H1 (cell line): ENCODE measurements at regions not wholly inside any gene's neighbourhood (a gene's known extent, or its start where the extent isn't known, plus 50 kb on each side); places are given as distances from the start of the nearest gene placed in this dataset.
A peak's percentile ranks its signal among the peaks of the same experiment; 100 is the strongest.

Source experiments
- CTCF ChIA-PET: fragments of 300-600 bp; sonication (Branson Sonifier 250); formaldehyde crosslinking; loops from one replicate; lab custom pipeline; 2021; ENCODE audit not compliant: partially characterized antibody; lab: Charles Lee
- POLR2A ChIA-PET: fragments of 300-600 bp; sonication (Branson Sonifier 250); formaldehyde crosslinking; loops from one replicate; lab custom pipeline; 2021; ENCODE audit warnings: inconsistent platforms; ENCODE audit not compliant: partially characterized antibody; lab: Charles Lee
- DNase-seq, 2 experiments: peaks; one replicate each; pipeline versions ENCODE4 v3.0.0 to v3.0.0-alpha.2; 2010 to 2022; ENCODE audit warnings: low spot score in 2 of 2, low read depth in 1 of 2, mixed read lengths in 1 of 2
- FAIRE-seq: peaks from 2 replicates; lab custom pipeline; 2011; peaks lifted over from hg19 to GRCh38; lab: Jason Lieb, UNC
- H2AFZ ChIP-seq: 2 replicates; pipeline ENCODE4 v1.8.1; 2012; ENCODE audit warnings: low read length, inconsistent platforms
- H2AK5ac ChIP-seq: 2 replicates; pipeline ENCODE4 v1.6.1; 2013; ENCODE audit warnings: low read depth, low read length
- H2BK120ac ChIP-seq: replicated peaks from 2 replicates; pipeline ENCODE3; 2013; ENCODE audit warnings: low read depth, low read length, inconsistent platforms
- H2BK12ac ChIP-seq: 2 replicates; pipeline ENCODE4 v1.6.1; 2013; ENCODE audit warnings: low read depth, low read length
- H2BK15ac ChIP-seq: 2 replicates; pipeline ENCODE4 v1.6.1; 2013; ENCODE audit warnings: low read length
- H2BK20ac ChIP-seq: 2 replicates; pipeline ENCODE4 v1.6.1; 2013; ENCODE audit warnings: low read length
- H2BK5ac ChIP-seq: 2 replicates; pipeline ENCODE4 v1.6.1; 2013; ENCODE audit warnings: low read depth, low read length
- H3K14ac ChIP-seq: 2 replicates; pipeline ENCODE4 v1.6.1; 2013; ENCODE audit warnings: inconsistent platforms; ENCODE audit not compliant: insufficient read length
- H3K18ac ChIP-seq: 2 replicates; pipeline ENCODE4 v1.6.1; 2013; ENCODE audit warnings: low read length; ENCODE audit errors: extremely low read depth
- H3K23ac ChIP-seq: 2 replicates; pipeline ENCODE4 v1.6.1; 2013; ENCODE audit warnings: inconsistent platforms; ENCODE audit not compliant: insufficient read length
- H3K23me2 ChIP-seq: 2 replicates; pipeline ENCODE4 v1.6.1; 2013; ENCODE audit warnings: low read depth, low read length
- H3K27ac ChIP-seq: 2 replicates; pipeline ENCODE4 v1.6.1; 2011; ENCODE audit warnings: low read depth, low read length, inconsistent platforms
- H3K27me3 ChIP-seq, 4 experiments: replicated peaks in 1 of 4; 1 replicate in 1 of 4; 2 replicates in 3 of 4; pipeline versions ENCODE4 v1.6.1 to v1.8.1; 2011 to 2013; ENCODE audit warnings: low read length in 3 of 4, mild to moderate bottlenecking in 3 of 4, inconsistent platforms in 2 of 4, mixed read lengths in 2 of 4, moderate library complexity in 1 of 4; ENCODE audit not compliant: control insufficient read depth in 3 of 4, insufficient read depth in 3 of 4; ENCODE audit errors: extremely low read depth in 1 of 4
- H3K36me3 ChIP-seq, 4 experiments: 2 replicates each; pipeline versions ENCODE4 v1.6.1 to v1.8.1; 2011 to 2013; ENCODE audit warnings: mild to moderate bottlenecking in 4 of 4, low read length in 3 of 4, moderate library complexity in 2 of 4, control low read depth in 1 of 4, inconsistent platforms in 1 of 4; ENCODE audit not compliant: insufficient read depth in 4 of 4, control insufficient read depth in 2 of 4
- H3K4ac ChIP-seq: replicated peaks from 2 replicates; pipeline ENCODE3; 2013; ENCODE audit warnings: low read length, low read depth, mixed read lengths, inconsistent platforms; ENCODE audit not compliant: insufficient read length
- H3K4me1 ChIP-seq, 4 experiments: replicated peaks in 1 of 4; 1 replicate in 1 of 4; 2 replicates in 3 of 4; pipeline versions ENCODE4 v1.6.1 to v1.8.1; 2011 to 2013; ENCODE audit warnings: low read length in 3 of 4, inconsistent platforms in 2 of 4, mixed read lengths in 1 of 4; ENCODE audit not compliant: insufficient read depth in 4 of 4, control insufficient read depth in 3 of 4
- H3K4me2 ChIP-seq, 2 experiments: 2 replicates each; pipeline versions ENCODE4 v1.6.1 to v1.8.1; 2011 to 2013; ENCODE audit warnings: low read depth in 2 of 2, low read length in 2 of 2, control low read depth in 1 of 2, inconsistent platforms in 1 of 2, mild to moderate bottlenecking in 1 of 2; ENCODE audit not compliant: insufficient read depth in 1 of 2
- H3K4me3 ChIP-seq, 4 experiments: fragments of 200-600, 300-600 bp in 1 of 4; sonication (generic), shearing (Covaris generic), sonication (Bioruptor Twin) in 1 of 4; 2 replicates each; pipeline versions ENCODE4 v1.5.1 to v1.8.1; 2011 to 2016; ENCODE audit warnings: low read length in 4 of 4, low read depth in 3 of 4, control low read depth in 2 of 4, inconsistent platforms in 2 of 4, mild to moderate bottlenecking in 2 of 4, mixed read lengths in 1 of 4, moderate library complexity in 1 of 4; ENCODE audit not compliant: insufficient read depth in 2 of 4; ENCODE audit errors: extremely low read depth in 1 of 4
- H3K56ac ChIP-seq: replicated peaks from 2 replicates; pipeline ENCODE3; 2013; ENCODE audit warnings: low read depth, mild to moderate bottlenecking, mixed read lengths, low read length, inconsistent platforms; ENCODE audit not compliant: insufficient read length
- H3K79me1 ChIP-seq: 2 replicates; pipeline ENCODE4 v1.6.1; 2013; ENCODE audit warnings: low read depth, low read length, control low read depth
- H3K79me2 ChIP-seq, 2 experiments: 2 replicates each; pipeline versions ENCODE4 v1.6.1 to v1.8.1; 2012 to 2013; ENCODE audit warnings: low read length in 2 of 2, mild to moderate bottlenecking in 2 of 2, inconsistent platforms in 1 of 2; ENCODE audit not compliant: insufficient read depth in 2 of 2, control insufficient read depth in 1 of 2
- H3K9ac ChIP-seq, 4 experiments: replicated peaks in 1 of 4; 1 replicate in 1 of 4; 2 replicates in 3 of 4; pipeline versions ENCODE4 v1.6.1 to v1.8.1; 2011 to 2013; ENCODE audit warnings: low read depth in 3 of 4, low read length in 3 of 4, control low read depth in 2 of 4, mild to moderate bottlenecking in 2 of 4, moderate library complexity in 2 of 4, inconsistent platforms in 1 of 4; ENCODE audit errors: extremely low read depth in 1 of 4
- H3K9me3 ChIP-seq, 2 experiments: 2 replicates each; pipeline versions ENCODE4 v1.6.1 to v1.8.1; 2012 to 2013; ENCODE audit warnings: mild to moderate bottlenecking in 2 of 2, moderate library complexity in 2 of 2, control low read depth in 1 of 2, inconsistent platforms in 1 of 2, low read depth in 1 of 2, low read length in 1 of 2, mixed read lengths in 1 of 2; ENCODE audit not compliant: insufficient read depth in 2 of 2
- H4K20me1 ChIP-seq, 2 experiments: replicated peaks in 1 of 2; 2 replicates each; pipeline versions ENCODE3 to v1.8.1; 2011 to 2013; ENCODE audit warnings: inconsistent platforms in 2 of 2, low read length in 2 of 2, mild to moderate bottlenecking in 1 of 2; ENCODE audit not compliant: insufficient read depth in 2 of 2, control insufficient read depth in 1 of 2
- H4K5ac ChIP-seq: 2 replicates; pipeline ENCODE4 v1.6.1; 2013; ENCODE audit warnings: low read length, low read depth, mixed read lengths, inconsistent platforms; ENCODE audit not compliant: insufficient read length
- H4K8ac ChIP-seq: 2 replicates; pipeline ENCODE4 v1.8.0; 2013; ENCODE audit warnings: mild to moderate bottlenecking, moderate library complexity, low read length, inconsistent platforms; ENCODE audit not compliant: insufficient read depth; ENCODE audit errors: extremely low read depth
- H4K91ac ChIP-seq: replicated peaks from 2 replicates; pipeline ENCODE3; 2013; ENCODE audit warnings: low read length, mixed read lengths, inconsistent platforms; ENCODE audit not compliant: insufficient read length
- CBX5 ChIP-seq: fragments of 300-800, 300-1000 bp; sonication (generic); IDR thresholded peaks from 2 replicates; pipeline ENCODE4 v1.7.1; 2016; ENCODE audit warnings: antibody characterized with exemption, low read length, low read depth
- CBX8 ChIP-seq: fragments of 300-800, 300-1000 bp; sonication (generic); IDR thresholded peaks from 2 replicates; pipeline ENCODE4 v1.7.1; 2016; ENCODE audit warnings: low read depth, low read length, borderline replicate concordance
- CEBPB ChIP-seq: IDR thresholded peaks from 2 replicates; pipeline ENCODE4 v1.6.1; 2012; ENCODE audit warnings: low read depth, low read length
- CHD1 ChIP-seq: IDR thresholded peaks from 2 replicates; pipeline ENCODE4 v1.6.1; 2012; ENCODE audit warnings: low read depth, low read length, improper control_type of control experiment
- CHD2 ChIP-seq: IDR thresholded peaks from 2 replicates; pipeline ENCODE4 v1.6.1; 2012; ENCODE audit warnings: low read length, improper control_type of control experiment
- CREB1 ChIP-seq: IDR thresholded peaks from 2 replicates; pipeline ENCODE4 v1.6.1; 2012; ENCODE audit warnings: inconsistent platforms
- E2F6 ChIP-seq: IDR thresholded peaks from 2 replicates; pipeline ENCODE4 v1.6.1; 2012; ENCODE audit warnings: inconsistent platforms
- FOSL1 ChIP-seq: IDR thresholded peaks from 2 replicates; pipeline ENCODE4 v1.6.1; 2011; ENCODE audit warnings: mild to moderate bottlenecking, low read depth, low read length, moderate library complexity; ENCODE audit not compliant: insufficient read depth
- MAFK ChIP-seq: IDR thresholded peaks from 2 replicates; pipeline ENCODE4 v1.6.1; 2012; ENCODE audit warnings: low read depth, mild to moderate bottlenecking, improper control_type of control experiment, low read length
- NANOG ChIP-seq: IDR thresholded peaks from 2 replicates; pipeline ENCODE4 v1.6.1; 2011; ENCODE audit warnings: low read length, low read depth, mild to moderate bottlenecking, inconsistent platforms; ENCODE audit not compliant: insufficient read depth, poor library complexity, severe bottlenecking
- NRF1 ChIP-seq: IDR thresholded peaks from 2 replicates; pipeline ENCODE4 v1.6.1; 2011; ENCODE audit warnings: mild to moderate bottlenecking, low read depth, low read length, improper control_type of control experiment
- POLR2A ChIP-seq, 2 experiments: IDR thresholded peaks; 1 replicate in 1 of 2; 2 replicates in 1 of 2; pipeline ENCODE4 v1.6.1; 2011; ENCODE audit warnings: low read depth in 2 of 2, low read length in 2 of 2, mild to moderate bottlenecking in 2 of 2; ENCODE audit errors: control extremely low read depth in 1 of 2
- POLR2AphosphoS5 ChIP-seq: IDR thresholded peaks from 2 replicates; pipeline ENCODE4 v1.6.1; 2011; ENCODE audit warnings: low read depth, low read length
- SP1 ChIP-seq: IDR thresholded peaks from 2 replicates; pipeline ENCODE4 v1.6.1; 2011; ENCODE audit warnings: low read depth, low read length
- SUZ12 ChIP-seq: fragments of 200-600 bp; sonication (generic); IDR thresholded peaks from 2 replicates; pipeline ENCODE4 v1.6.1; 2012; ENCODE audit warnings: mild to moderate bottlenecking, inconsistent platforms, low read length, moderate library complexity, mixed read lengths
- TAF1 ChIP-seq: IDR thresholded peaks from 2 replicates; pipeline ENCODE4 v1.6.1; 2011; ENCODE audit warnings: mild to moderate bottlenecking, low read depth, low read length
- WGBS, 2 experiments: shearing (Covaris generic) in 1 of 2; methylation state at CpG; one replicate each; pipeline versions ENCODE4 v1.1.6 to v1.1.7; 2013 to 2015; ENCODE audit warnings: low lambda C conversion rate in 2 of 2, mixed read lengths in 2 of 2, inconsistent platforms in 1 of 2, low coverage in 1 of 2, missing lambda C conversion rate in 1 of 2; ENCODE audit not compliant: insufficient replicate concordance in 2 of 2, insufficient coverage in 1 of 2, insufficient read length in 1 of 2; ENCODE audit errors: extremely low coverage in 1 of 2, missing lambda C conversion rate in 1 of 2; 5-methylcytosine and 5-hydroxymethylcytosine counted together

- Histone ChIP-seq H4K20me1 (no peaks in the 10 kb centered on the region), H3K4me3 (no peak overlapping the region), H2AK5ac (no peak overlapping the region), H3K18ac (no peak overlapping the region), H4K5ac (no peak overlapping the region), H3K14ac (no peak overlapping the region), H3K56ac (no peak overlapping the region), H2BK12ac (no peak overlapping the region), H3K23me2 (no peaks in the 10 kb centered on the region), H4K91ac (no peak overlapping the region), H3K79me2 (no peaks in the 10 kb centered on the region), H3K27ac (no peak overlapping the region), H3K23ac (no peak overlapping the region), H4K8ac (no peak overlapping the region), H3K36me3 (no peaks in the 10 kb centered on the region), H3K4me2 (no peak overlapping the region), H3K9ac (no peak overlapping the region), H3K4ac (no peak overlapping the region), H3K79me1 (no peaks in the 10 kb centered on the region), H3K27me3 (no peaks in the 10 kb centered on the region), H3K4me1 (no peaks in the 10 kb centered on the region; a peak in 1 of 7 replicates), H2BK120ac (no peak overlapping the region), H2BK15ac (no peak overlapping the region), H2AFZ (no peak overlapping the region), H2BK5ac (no peak overlapping the region), H2BK20ac (no peak overlapping the region), H3K9me3 (no peaks in the 10 kb centered on the region)
- ChIA-PET CTCF (interaction anchor here (1.1 kb wide), 1 partner anchor 771 kb away, joined by 3 read pairs; no protein-coding TSS in a partner anchor), POLR2A (no interaction called here)
- DNase-seq (peak in 1 of 2 experiments; percentile 2), FAIRE-seq (no peak)
- WGBS, 2 experiments, result 76% methylated on average over 4 of the region's 4 CpGs; no CpG with 5 or more reads in 1 of the 2 experiments
- TF ChIP-seq CEBPB, result no peak
- TF ChIP-seq MAFK, result no peak
- no peak for TF ChIP-seq CHD1
- TF ChIP-seq CREB1, result no peak
- TF ChIP-seq NANOG, result no peak
- no peak for TF ChIP-seq E2F6
- no peak for TF ChIP-seq SP1
- no peak for TF ChIP-seq TAF1
- TF ChIP-seq POLR2AphosphoS5, result no peak
- TF ChIP-seq CHD2, result no peak
- TF ChIP-seq POLR2A (IDR thresholded peaks at IDR 0.05; ENCODE audit: control extremely low read depth in 1 of 2, low read depth in 2 of 2, low read length in 2 of 2), result no peak
- TF ChIP-seq NRF1, result no peak
- no peak for TF ChIP-seq SUZ12
- no peak for TF ChIP-seq CBX8
- TF ChIP-seq FOSL1, result no peak
- TF ChIP-seq CBX5, result no peak
Observed at GRCh38 chr16:52141871-52142270, 405.1 kb downstream of the TOX3 start.
